Astrocyte (in vitro differentiated cells and primary cell): ENCODE measurements at regions not wholly inside any gene's neighbourhood (a gene's known extent, or its start where the extent isn't known, plus 50 kb on each side); places are given as distances from the start of the nearest gene placed in this dataset.

ENCODE experiments used
- DNase-seq: peaks from one replicate; pipeline ENCODE4 v3.0.0-alpha.2; 2010; ENCODE audit warnings: low read depth
- FAIRE-seq: peaks from 2 replicates; lab custom pipeline; 2011; peaks lifted over from hg19 to GRCh38; lab: Jason Lieb, UNC
- H2AFZ ChIP-seq: 2 replicates; pipeline ENCODE4 v1.6.0; 2012; ENCODE audit warnings: low read depth, low read length, inconsistent platforms
- H3K27ac ChIP-seq: 2 replicates; pipeline ENCODE4 v1.5.1; 2011; ENCODE audit warnings: low read depth, low read length, inconsistent platforms
- H3K27me3 ChIP-seq: 2 replicates; pipeline ENCODE4 v1.6.0; 2011; ENCODE audit warnings: low read length, inconsistent platforms; ENCODE audit not compliant: insufficient read depth
- H3K36me3 ChIP-seq: 2 replicates; pipeline ENCODE4 v1.5.1; 2011; ENCODE audit warnings: low read length, inconsistent platforms; ENCODE audit not compliant: insufficient read depth
- H3K4me1 ChIP-seq: 2 replicates; pipeline ENCODE4 v1.5.1; 2011; ENCODE audit warnings: low read length, inconsistent platforms; ENCODE audit not compliant: insufficient read depth
- H3K4me2 ChIP-seq: 2 replicates; pipeline ENCODE4 v1.6.0; 2012; ENCODE audit warnings: low read length, inconsistent platforms
- H3K4me3 ChIP-seq: 2 replicates; pipeline ENCODE4 v1.5.1; 2011; ENCODE audit warnings: low read depth, mild to moderate bottlenecking, low read length, inconsistent platforms; ENCODE audit not compliant: insufficient read depth
- H3K79me2 ChIP-seq: 2 replicates; pipeline ENCODE4 v1.6.0; 2012; ENCODE audit warnings: mild to moderate bottlenecking, low read length, inconsistent platforms; ENCODE audit not compliant: insufficient read depth
- H3K9ac ChIP-seq: 2 replicates; pipeline ENCODE4 v1.6.0; 2012; ENCODE audit warnings: mild to moderate bottlenecking, low read length, inconsistent platforms
- H3K9me3 ChIP-seq: 2 replicates; pipeline ENCODE4 v1.5.1; 2012; ENCODE audit warnings: low read depth, mild to moderate bottlenecking, low read length, inconsistent platforms; ENCODE audit not compliant: insufficient read depth
- H4K20me1 ChIP-seq: 2 replicates; pipeline ENCODE4 v1.6.0; 2012; ENCODE audit warnings: low read length, inconsistent platforms; ENCODE audit not compliant: insufficient read depth
- H3K27ac Mint-ChIP-seq: one replicate; pipeline ENCODE4 v1.8.0; 2021; ENCODE audit warnings: mild to moderate bottlenecking, mixed read lengths; ENCODE audit not compliant: unreplicated experiment
- H3K27me3 Mint-ChIP-seq: one replicate; pipeline ENCODE4 v1.8.0; 2021; ENCODE audit warnings: low read depth, mixed read lengths; ENCODE audit not compliant: unreplicated experiment
- H3K36me3 Mint-ChIP-seq: one replicate; pipeline ENCODE4 v1.8.0; 2021; ENCODE audit warnings: low read depth, mixed read lengths; ENCODE audit not compliant: unreplicated experiment
- H3K4me1 Mint-ChIP-seq: one replicate; pipeline ENCODE4 v1.8.0; 2021; ENCODE audit warnings: low read depth, mixed read lengths; ENCODE audit not compliant: unreplicated experiment
- H3K4me3 Mint-ChIP-seq: one replicate; pipeline ENCODE4 v1.8.0; 2021; ENCODE audit warnings: mild to moderate bottlenecking, moderate library complexity, mixed read lengths; ENCODE audit not compliant: unreplicated experiment
- H3K9me3 Mint-ChIP-seq: one replicate; pipeline ENCODE4 v1.8.0; 2021; ENCODE audit warnings: mild to moderate bottlenecking, mixed read lengths; ENCODE audit not compliant: unreplicated experiment
- CTCF ChIP-seq: IDR thresholded peaks from 2 replicates; pipeline ENCODE4 v1.5.1; 2011; ENCODE audit warnings: low read depth, mild to moderate bottlenecking, inconsistent platforms, low read length, moderate library complexity; ENCODE audit not compliant: insufficient read depth
- EZH2 ChIP-seq: IDR thresholded peaks from 2 replicates; pipeline ENCODE4 v1.6.1; 2012; ENCODE audit warnings: mild to moderate bottlenecking, low read length, inconsistent platforms; ENCODE audit not compliant: insufficient read depth

- DNase-seq (no peak), FAIRE-seq (no peak)
- H3K4me1 Mint-ChIP-seq: no peaks in the 10 kb centered on the region
- Histone ChIP-seq H3K27me3 (no peaks in the 10 kb centered on the region), H3K4me3 (no peak overlapping the region), H3K4me2 (no peak overlapping the region), H3K4me1 (no peaks in the 10 kb centered on the region), H3K9ac (no peak overlapping the region), H3K79me2 (no peaks in the 10 kb centered on the region), H4K20me1 (no peaks in the 10 kb centered on the region), H3K27ac (no peak overlapping the region), H2AFZ (no peak overlapping the region), H3K36me3 (no peaks in the 10 kb centered on the region), H3K9me3 (no peaks in the 10 kb centered on the region)
- TF ChIP-seq EZH2 (no peak), CTCF (no peak)
- H3K9me3 Mint-ChIP-seq: peaks cover 5% of the 10 kb centered on the region
- no peaks in the 10 kb centered on the region for H3K36me3 Mint-ChIP-seq
- H3K4me3 Mint-ChIP-seq: no peak overlapping the region
- H3K27ac Mint-ChIP-seq: no peak overlapping the region
- no peaks in the 10 kb centered on the region for H3K27me3 Mint-ChIP-seq
Observed at GRCh38 chr3:68614087-68614486, 318.3 kb downstream of the TAFA4 start.

GRCh38 chr3:68571321-68571720 is 361.0 kb downstream of the TAFA4 start:
- Histone ChIP-seq H3K4me3 (no peak overlapping the region), H3K79me2 (no peaks in the 10 kb centered on the region), H3K36me3 (no peaks in the 10 kb centered on the region), H3K4me2 (no peak overlapping the region), H3K27ac (no peak overlapping the region), H3K9ac (no peak overlapping the region), H3K9me3 (peaks cover 10% of the 10 kb centered on the region), H2AFZ (no peak overlapping the region), H3K27me3 (no peaks in the 10 kb centered on the region), H4K20me1 (no peaks in the 10 kb centered on the region), H3K4me1 (no peaks in the 10 kb centered on the region)
- TF ChIP-seq EZH2 (no peak), CTCF (no peak)
- Mint-ChIP-seq H3K27me3 (no peaks in the 10 kb centered on the region), H3K4me3 (no peak overlapping the region), H3K27ac (no peak overlapping the region), H3K9me3 (peaks cover 4% of the 10 kb centered on the region), H3K36me3 (no peaks in the 10 kb centered on the region), H3K4me1 (no peaks in the 10 kb centered on the region)
- DNase-seq (no peak), FAIRE-seq (no peak)

- Histone ChIP-seq H4K20me1 (no peaks in the 10 kb centered on the region), H3K79me2 (no peaks in the 10 kb centered on the region), H3K4me2 (no peak overlapping the region), H3K36me3 (no peaks in the 10 kb centered on the region), H3K27ac (no peak overlapping the region), H3K9ac (no peak overlapping the region), H3K9me3 (no peaks in the 10 kb centered on the region), H3K4me1 (no peaks in the 10 kb centered on the region), H2AFZ (no peak overlapping the region), H3K4me3 (no peak overlapping the region), H3K27me3 (no peaks in the 10 kb centered on the region)
- FAIRE-seq (no peak), DNase-seq (no peak)
- no peaks in the 10 kb centered on the region for H3K9me3 Mint-ChIP-seq
- H3K4me1 Mint-ChIP-seq: no peaks in the 10 kb centered on the region
- TF ChIP-seq EZH2: no peak
- H3K4me3 Mint-ChIP-seq: no peak overlapping the region
- no peaks in the 10 kb centered on the region for H3K36me3 Mint-ChIP-seq
- no peak overlapping the region for H3K27ac Mint-ChIP-seq
- no peaks in the 10 kb centered on the region for H3K27me3 Mint-ChIP-seq
Observed at GRCh38 chr3:68560728-68561127, 371.6 kb downstream of the TAFA4 start.
